Adrenal gland (tissue), 5 donors: ENCODE measurements at regions not wholly inside any gene's neighbourhood (a gene's known extent, or its start where the extent isn't known, plus 50 kb on each side); places are given as distances from the start of the nearest gene placed in this dataset.

Experiments
- CTCF ChIP-seq, 6 experiments: fragments of 450-650 bp in 4 of 6; fragments of 200-600 bp in 2 of 6; sonication (generic) in 1 of 6; IDR thresholded peaks; 1 replicate in 5 of 6; 2 replicates in 1 of 6; pipeline versions ENCODE4 v1.5.1 to v1.8.0; 2016 to 2021; ENCODE audit warnings: antibody characterized with exemption in 6 of 6, mild to moderate bottlenecking in 2 of 6, moderate library complexity in 1 of 6
- POLR2A ChIP-seq, 2 donors: fragments of 450-650 bp; IDR thresholded peaks; one replicate each; pipeline ENCODE4 v1.6.1; 2017; ENCODE audit warnings: antibody characterized with exemption in 2 of 2, mild to moderate bottlenecking in 2 of 2, moderate library complexity in 1 of 2
- donor health status: DM: no; HTN: no; CAD: no.

GRCh38 chr16:17827313-17827712 lies 356.6 kb upstream of the XYLT1 start:
- TF ChIP-seq CTCF (IDR thresholded peaks at IDR 0.05) = no peak
- no peak for TF ChIP-seq POLR2A (IDR thresholded peaks at IDR 0.05)
